ENCODE measurements at regions not wholly inside any gene's neighbourhood (a gene's known extent, or its start where the extent isn't known, plus 50 kb on each side); places are given as distances from the start of the nearest gene placed in this dataset.

- DNase-seq (ENCODE audit: low spot score), result peak; percentile 89
Measured at GRCh38 chr14:100438678-100439592, 115.8 kb downstream of the SLC25A47 start.

GRCh38 chr14:100439781-100440180, 116.6 kb downstream of the SLC25A47 start:
- DNase-seq (ENCODE audit: low spot score), result peak; percentile 36

DNA sequence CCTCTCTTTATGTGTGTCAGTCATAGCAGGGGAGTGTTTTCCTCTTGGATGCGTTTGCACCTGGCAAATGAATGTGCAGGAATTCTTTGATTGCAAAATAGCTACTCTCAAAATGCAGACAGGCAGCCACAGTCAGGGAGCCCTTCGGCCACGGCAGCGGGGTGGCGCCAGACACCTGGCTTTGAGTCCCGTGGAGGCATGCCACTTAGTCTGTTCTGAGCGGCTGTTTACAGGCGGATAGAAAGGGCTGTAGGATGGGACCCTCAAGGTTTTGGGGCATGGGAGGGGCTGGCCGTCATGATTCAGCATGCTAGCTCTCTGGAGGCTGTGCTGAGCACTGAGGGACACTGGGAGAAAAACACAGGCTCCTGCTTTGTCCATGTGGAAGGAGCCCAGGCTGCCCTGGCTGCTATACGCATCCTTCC, 117.1 kb downstream of the SLC25A47 start:
- peak; percentile 79 for DNase-seq (ENCODE audit: low spot score)

GRCh38 chr14:100440758-100441203, 117.6 kb downstream of the SLC25A47 start:
- no peak for DNase-seq (ENCODE audit: low spot score)

GRCh38 chr14:100441271-100441947, 118.3 kb downstream of the SLC25A47 start:
- DNase-seq (ENCODE audit: low spot score), result no peak

GRCh38 chr14:100442036-100442435, 118.9 kb downstream of the SLC25A47 start:
- DNase-seq (ENCODE audit: low spot score), result no peak

GRCh38 chr14:100442498-100443490, 119.7 kb downstream of the SLC25A47 start:
- DNase-seq (ENCODE audit: low spot score), result no peak

GRCh38 chr14:100443603-100444002, 120.5 kb downstream of the SLC25A47 start:
- no peak for DNase-seq (ENCODE audit: low spot score)

GRCh38 chr14:100445436-100446088, 122.4 kb downstream of the SLC25A47 start:
- DNase-seq (ENCODE audit: low spot score), result no peak

DNA sequence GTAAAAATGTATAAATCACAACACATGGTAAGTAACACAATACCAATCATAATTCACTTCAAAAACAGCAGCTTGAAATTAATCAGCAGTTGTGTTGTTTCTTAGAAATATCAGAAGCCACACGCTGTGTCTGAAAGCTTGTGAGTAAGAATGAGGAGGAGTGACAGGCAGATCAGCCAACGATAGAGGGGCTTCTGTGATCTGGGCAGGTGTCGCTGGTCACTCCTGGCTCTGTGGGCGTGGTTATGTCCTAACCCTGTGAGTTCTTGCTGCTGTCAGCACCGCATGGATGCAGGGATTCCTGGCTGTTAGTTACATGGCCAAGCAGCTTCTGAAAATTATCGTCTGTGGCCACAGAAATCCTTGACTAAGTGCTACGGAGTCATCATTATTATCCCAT, 123.4 kb downstream of the SLC25A47 start:
- DNase-seq (ENCODE audit: low spot score), result no peak

DNA sequence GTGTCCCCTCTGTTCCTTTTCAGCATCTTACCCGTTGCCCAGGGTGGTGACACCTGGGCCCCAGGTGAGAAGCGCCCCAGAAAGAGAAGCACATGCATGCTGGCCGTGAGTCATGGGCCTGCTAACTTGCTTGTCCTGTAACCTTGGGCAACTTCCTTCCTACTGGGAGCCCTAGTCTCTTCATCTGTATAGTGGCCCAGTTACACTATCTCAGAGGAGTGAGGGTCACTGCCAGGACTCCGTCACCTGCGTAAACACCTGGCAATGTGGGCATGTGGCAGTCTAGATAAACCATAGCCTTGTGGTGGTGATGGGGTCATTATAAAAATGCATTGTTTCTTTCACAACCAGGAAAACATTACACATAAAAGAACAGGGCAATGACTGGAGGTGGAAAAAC, 125.2 kb downstream of the SLC25A47 start:
- DNase-seq (ENCODE audit: low spot score), result no peak

DNA sequence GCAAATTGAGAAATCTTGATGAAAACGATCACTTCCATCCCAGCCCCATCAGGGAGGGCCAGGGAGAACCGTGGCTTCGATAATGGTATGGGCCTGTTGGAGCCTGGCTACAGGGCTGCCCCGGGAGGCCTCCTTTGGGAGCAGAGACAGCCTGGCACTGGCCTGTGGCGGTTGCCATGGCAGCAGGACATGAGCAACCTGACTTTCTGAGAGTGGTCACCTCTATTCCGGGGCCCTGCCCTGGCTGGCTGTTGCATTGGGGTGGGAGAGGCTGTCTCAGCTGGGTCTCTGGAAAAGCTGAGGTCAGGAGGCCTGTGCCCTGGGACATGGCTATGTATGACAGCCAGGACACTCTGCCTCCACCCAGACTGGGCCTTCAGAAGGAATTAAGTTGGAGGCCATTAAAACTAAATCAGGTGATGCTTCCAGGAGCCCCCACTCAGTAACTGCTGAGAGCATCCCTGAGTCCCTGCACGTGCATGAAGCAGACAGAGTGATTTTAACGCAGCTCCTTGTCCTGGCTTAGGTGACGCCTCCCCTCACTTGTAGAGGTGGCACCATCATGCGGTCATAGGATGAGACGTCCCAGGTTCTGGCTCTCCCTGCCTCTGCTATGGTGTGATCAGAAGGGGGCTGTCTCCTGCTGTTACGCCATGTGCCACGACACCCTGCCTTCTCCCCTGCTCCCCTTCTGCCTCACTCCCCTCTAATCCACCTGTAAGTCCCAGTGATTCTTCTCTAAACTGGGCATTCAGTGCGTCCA, 126.3 kb downstream of the SLC25A47 start:
- no peak for DNase-seq (ENCODE audit: low spot score)

DNA sequence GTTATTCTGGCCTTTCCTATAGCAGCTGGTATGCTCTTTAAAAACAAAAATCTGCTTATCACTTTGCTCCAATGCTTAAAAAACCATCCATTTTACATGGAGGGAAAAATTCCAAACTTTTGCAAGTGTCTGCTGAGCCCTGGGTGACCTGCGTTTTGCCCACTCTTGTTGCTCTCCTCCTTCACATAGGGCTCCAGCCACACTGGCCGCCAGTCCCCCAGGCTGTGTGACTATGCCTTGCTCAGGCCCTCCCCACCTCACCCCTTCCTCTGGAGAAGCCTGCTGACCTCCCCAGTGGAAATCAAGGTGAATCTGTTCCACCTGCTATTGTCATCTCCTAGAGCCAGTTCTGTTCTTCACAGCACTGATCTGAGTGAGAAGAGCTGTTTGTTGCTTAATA, 126.9 kb downstream of the SLC25A47 start:
- no peak for DNase-seq (ENCODE audit: low spot score)

DNA sequence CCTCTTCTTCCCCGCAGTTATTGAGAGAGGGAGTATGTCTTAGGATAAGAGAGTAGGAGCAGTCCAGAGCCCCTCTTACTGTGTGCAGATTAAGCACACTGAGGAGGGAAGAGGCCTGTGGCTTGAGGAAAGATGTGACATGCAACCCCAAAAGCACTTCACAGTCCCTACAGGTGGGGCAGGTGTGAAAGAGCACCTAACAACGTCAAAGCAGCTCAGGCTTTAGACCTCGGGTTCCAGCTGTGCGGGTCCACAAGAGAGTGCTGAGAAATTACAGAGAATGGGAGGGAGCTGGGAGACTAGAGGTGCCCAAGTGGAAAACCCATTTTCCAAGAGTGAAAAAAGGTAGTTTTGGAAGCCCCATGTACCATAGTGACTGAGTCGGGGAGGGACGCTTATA, 127.6 kb downstream of the SLC25A47 start:
- no peak for DNase-seq (ENCODE audit: low spot score)

GRCh38 chr14:100451264-100451663, 128.1 kb downstream of the SLC25A47 start:
- no peak for DNase-seq (ENCODE audit: low spot score)

DNA sequence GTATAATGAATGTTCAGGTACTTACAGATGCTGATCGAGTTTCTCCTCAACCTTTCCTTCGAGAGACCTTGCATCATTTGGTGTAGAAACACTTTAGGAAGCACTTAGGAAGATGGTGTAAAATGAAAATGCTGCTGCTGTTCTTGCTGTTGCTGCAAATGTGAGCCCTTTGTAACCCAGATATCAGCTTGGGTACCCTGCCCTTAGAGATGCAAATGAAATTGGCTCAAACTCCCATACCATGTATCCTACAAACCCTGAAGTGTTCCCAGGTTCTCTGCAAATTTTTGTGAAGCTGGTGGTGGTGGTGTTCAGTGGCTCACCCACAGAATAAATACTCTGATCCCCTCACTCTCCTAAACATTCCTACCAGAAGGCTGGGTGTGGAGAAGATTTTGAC, 130.8 kb downstream of the SLC25A47 start:
- no peak for DNase-seq (ENCODE audit: low spot score)

DNA sequence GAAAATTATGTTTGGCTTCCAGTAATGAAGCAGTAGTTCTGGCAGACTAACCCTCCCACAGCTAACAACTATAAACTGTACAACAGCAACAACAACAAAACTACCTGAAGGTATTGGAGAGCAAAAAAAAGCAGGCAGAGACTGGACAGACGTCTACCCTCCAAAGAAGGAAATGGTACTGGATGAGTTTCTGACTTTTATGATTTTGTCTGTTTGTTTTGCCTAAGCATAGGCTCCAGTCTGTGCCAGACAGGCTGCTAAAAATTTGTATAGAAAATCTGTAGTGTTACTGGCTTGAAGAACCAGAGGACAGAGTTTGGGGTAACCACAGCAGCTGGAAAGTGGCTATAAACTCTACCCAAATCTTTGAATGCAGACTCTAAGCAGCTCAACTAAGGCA, 131.3 kb downstream of the SLC25A47 start:
- no peak for DNase-seq (ENCODE audit: low spot score)

DNA sequence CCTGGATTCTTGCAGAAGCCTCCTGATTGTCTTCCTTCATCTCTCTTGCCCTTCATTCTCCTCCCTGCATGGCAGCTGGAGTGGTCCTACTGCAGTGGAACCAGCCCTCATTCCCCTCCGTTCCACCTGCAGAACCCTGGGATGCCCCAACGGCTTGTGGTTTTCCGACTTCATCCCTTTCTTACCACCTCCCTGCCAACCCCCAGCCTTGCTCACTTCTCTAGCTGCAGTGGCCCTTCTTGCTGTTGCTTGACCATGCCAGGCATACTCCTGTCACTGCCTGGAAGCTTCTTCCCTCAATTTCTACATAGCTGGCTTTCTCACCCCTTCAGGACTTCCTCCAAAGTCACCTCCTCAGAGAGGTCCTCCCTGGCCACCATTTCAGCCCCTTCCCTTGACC, 123.3 kb downstream of the BEGAIN start:
- no peak for DNase-seq (ENCODE audit: low spot score)

DNA sequence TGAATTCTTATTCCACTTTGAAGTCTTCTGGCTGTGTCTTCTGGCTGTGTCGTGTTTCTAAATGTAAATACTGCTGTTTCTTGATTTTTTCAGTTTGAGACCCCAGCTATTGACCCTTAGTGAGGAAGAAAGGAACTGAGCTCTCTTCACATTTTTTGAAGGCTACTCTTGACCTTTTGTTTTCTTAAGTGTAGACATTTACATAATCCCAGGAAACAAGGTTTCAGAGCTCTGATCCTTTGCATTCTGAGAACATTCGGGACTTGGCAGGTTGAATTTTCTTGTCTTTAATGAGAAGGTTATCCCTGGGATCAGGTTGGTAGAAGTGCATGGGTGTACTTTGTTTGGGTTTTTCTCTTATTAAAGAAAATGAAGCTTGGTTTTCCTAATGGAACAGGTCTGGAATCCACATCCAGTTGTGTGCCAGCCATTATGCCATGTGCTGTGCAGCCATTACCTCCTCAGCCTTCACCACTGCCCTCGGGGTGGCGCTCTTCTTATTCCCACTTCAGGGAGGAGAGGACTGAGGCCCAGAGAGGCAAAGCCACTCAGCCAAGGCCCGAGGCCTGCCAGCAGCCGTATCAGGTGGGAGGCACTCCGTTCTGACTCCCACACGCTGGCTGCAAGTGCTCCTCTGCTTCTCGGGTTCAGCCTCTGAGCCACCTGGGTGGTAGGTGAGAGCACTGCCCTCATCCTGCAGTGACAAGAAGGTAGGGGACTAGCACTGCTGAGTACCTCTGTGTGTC, 120.9 kb downstream of the BEGAIN start:
- no peak for DNase-seq (ENCODE audit: low spot score)
